ENCODE measurements at regions not wholly inside any gene's neighbourhood (a gene's known extent, or its start where the extent isn't known, plus 50 kb on each side); places are given as distances from the start of the nearest gene placed in this dataset.
A peak's percentile ranks its signal among the peaks of the same experiment; 100 is the strongest.
"Not testable (repeated sequence)": the region's sequence is repeated elsewhere in the genome, so short reads cannot be mapped to it uniquely, and the experiment has no call there.

- H2AFZ ChIP-seq (ENCODE audit: control insufficient read depth, low read length), result no peak overlapping the region
- no peak overlapping the region for H3K9ac ChIP-seq (ENCODE audit: control insufficient read depth, extremely low read depth, insufficient read depth, low read length)
- no peak overlapping the region for H3K4me3 ChIP-seq (ENCODE audit: control insufficient read depth in 2 of 3, extremely low read depth in 1 of 3, insufficient read depth in 2 of 3, low read depth in 1 of 3, low read length in 3 of 3)
- no peaks in the 10 kb centered on the region for H3K27me3 ChIP-seq (ENCODE audit: control insufficient read depth, extremely low read depth, insufficient read depth, low read length)
- dilution Hi-C loops (cut with MboI; ENCODE audit: extremely low pct_ligation_motif_present, low sequenced_read_pairs), result no loop called here
- TF ChIP-seq, protein P1, sequence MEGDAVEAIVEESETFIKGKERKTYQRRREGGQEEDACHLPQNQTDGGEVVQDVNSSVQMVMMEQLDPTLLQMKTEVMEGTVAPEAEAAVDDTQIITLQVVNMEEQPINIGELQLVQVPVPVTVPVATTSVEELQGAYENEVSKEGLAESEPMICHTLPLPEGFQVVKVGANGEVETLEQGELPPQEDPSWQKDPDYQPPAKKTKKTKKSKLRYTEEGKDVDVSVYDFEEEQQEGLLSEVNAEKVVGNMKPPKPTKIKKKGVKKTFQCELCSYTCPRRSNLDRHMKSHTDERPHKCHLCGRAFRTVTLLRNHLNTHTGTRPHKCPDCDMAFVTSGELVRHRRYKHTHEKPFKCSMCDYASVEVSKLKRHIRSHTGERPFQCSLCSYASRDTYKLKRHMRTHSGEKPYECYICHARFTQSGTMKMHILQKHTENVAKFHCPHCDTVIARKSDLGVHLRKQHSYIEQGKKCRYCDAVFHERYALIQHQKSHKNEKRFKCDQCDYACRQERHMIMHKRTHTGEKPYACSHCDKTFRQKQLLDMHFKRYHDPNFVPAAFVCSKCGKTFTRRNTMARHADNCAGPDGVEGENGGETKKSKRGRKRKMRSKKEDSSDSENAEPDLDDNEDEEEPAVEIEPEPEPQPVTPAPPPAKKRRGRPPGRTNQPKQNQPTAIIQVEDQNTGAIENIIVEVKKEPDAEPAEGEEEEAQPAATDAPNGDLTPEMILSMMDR (optimal IDR thresholded peaks at IDR 0.05 in 1 of 3, IDR thresholded peaks at IDR 0.05 in 1 of 3, conservative IDR thresholded peaks at IDR 0.05 in 1 of 3; ENCODE audit: extremely low read depth in 1 of 3, insufficient read depth in 2 of 3, low read length in 3 of 3), result no peak
- no peak for TF ChIP-seq EZH2 (IDR thresholded peaks at IDR 0.05; ENCODE audit: low read length)
- H3K9me1 ChIP-seq (ENCODE audit: control insufficient read depth, extremely low read depth, insufficient read depth, low read length), result no peaks in the 10 kb centered on the region
- H4K20me1 ChIP-seq (ENCODE audit: control insufficient read depth, extremely low read depth, insufficient read depth, low read length), result no peaks in the 10 kb centered on the region
- FAIRE-seq (peak; percentile 57), DNase-seq (ENCODE audit: low read depth, low spot score) (no peak)
- no peaks in the 10 kb centered on the region for H3K9me3 ChIP-seq (ENCODE audit: control insufficient read depth, low read depth, low read length)
- H3K4me1 ChIP-seq (ENCODE audit: control insufficient read depth, extremely low read depth, insufficient read depth, low read length), result peaks cover 20% of the 10 kb centered on the region
- no peak overlapping the region for H3K4me2 ChIP-seq (ENCODE audit: control insufficient read depth, extremely low read depth, insufficient read depth, low read depth, low read length)
- no peaks in the 10 kb centered on the region for H3K36me3 ChIP-seq (ENCODE audit: control insufficient read depth in 2 of 2, extremely low read depth in 1 of 2, insufficient read depth in 2 of 2, low read length in 2 of 2)
- H3K79me2 ChIP-seq (ENCODE audit: control insufficient read depth, insufficient read depth, low read length), result no peaks in the 10 kb centered on the region
- H3K27ac ChIP-seq (ENCODE audit: control insufficient read depth, insufficient read depth, low read length), result no peak overlapping the region
Measured at GRCh38 chr11:7871056-7871455, 60.0 kb downstream of the OR10A6 start.

DNA sequence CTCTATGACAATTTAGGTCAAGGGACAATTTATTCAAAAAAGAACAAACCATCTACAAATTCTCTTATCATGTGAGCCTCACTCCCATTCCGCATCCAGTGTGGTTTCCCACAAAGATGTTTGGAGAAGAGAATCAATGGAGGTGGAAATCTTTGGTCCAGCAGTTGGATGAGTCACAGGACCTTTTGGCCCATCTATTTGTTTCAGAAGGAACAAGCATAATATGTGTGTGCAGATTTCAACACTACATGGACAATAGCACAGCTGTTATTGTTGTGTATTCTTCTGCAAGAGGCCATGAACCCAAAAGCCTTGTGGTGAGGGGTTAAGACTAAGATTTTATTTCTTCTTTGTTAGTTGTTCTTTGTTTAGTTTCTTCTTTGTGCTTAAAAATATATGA lies 61.6 kb downstream of the OR10A6 start:
- dilution Hi-C loops (cut with MboI; ENCODE audit: extremely low pct_ligation_motif_present, low sequenced_read_pairs), result no loop called here
- H4K20me1 ChIP-seq (ENCODE audit: control insufficient read depth, extremely low read depth, insufficient read depth, low read length), result no peaks in the 10 kb centered on the region

GRCh38 chr11:7861292-7861691 lies 64.5 kb upstream of the OR5P2 start:
- H3K4me2 ChIP-seq (ENCODE audit: control insufficient read depth, extremely low read depth, insufficient read depth, low read depth, low read length); H3K27me3 ChIP-seq (ENCODE audit: control insufficient read depth, extremely low read depth, insufficient read depth, low read length); H3K79me2 ChIP-seq (ENCODE audit: control insufficient read depth, insufficient read depth, low read length); H3K9ac ChIP-seq (ENCODE audit: control insufficient read depth, extremely low read depth, insufficient read depth, low read length); FAIRE-seq; H3K9me1 ChIP-seq (ENCODE audit: control insufficient read depth, extremely low read depth, insufficient read depth, low read length); dilution Hi-C loops (cut with MboI; ENCODE audit: extremely low pct_ligation_motif_present, low sequenced_read_pairs); DNase-seq (ENCODE audit: low read depth, low spot score); H2AFZ ChIP-seq (ENCODE audit: control insufficient read depth, low read length); H3K27ac ChIP-seq (ENCODE audit: control insufficient read depth, insufficient read depth, low read length); H4K20me1 ChIP-seq (ENCODE audit: control insufficient read depth, extremely low read depth, insufficient read depth, low read length); H3K4me3 ChIP-seq (ENCODE audit: control insufficient read depth in 2 of 3, extremely low read depth in 1 of 3, insufficient read depth in 2 of 3, low read depth in 1 of 3, low read length in 3 of 3); H3K36me3 ChIP-seq (ENCODE audit: control insufficient read depth in 2 of 2, extremely low read depth in 1 of 2, insufficient read depth in 2 of 2, low read length in 2 of 2); H3K9me3 ChIP-seq (ENCODE audit: control insufficient read depth, low read depth, low read length): not testable (repeated sequence)
- peaks cover 18% of the 10 kb centered on the region for H3K4me1 ChIP-seq (ENCODE audit: control insufficient read depth, extremely low read depth, insufficient read depth, low read length)

More for the DNA sequence above, 61.6 kb downstream of the OR10A6 start:
- Histone ChIP-seq H3K27me3 (ENCODE audit: control insufficient read depth, extremely low read depth, insufficient read depth, low read length) (no peaks in the 10 kb centered on the region), H3K79me2 (ENCODE audit: control insufficient read depth, insufficient read depth, low read length) (no peaks in the 10 kb centered on the region), H3K36me3 (ENCODE audit: control insufficient read depth in 2 of 2, extremely low read depth in 1 of 2, insufficient read depth in 2 of 2, low read length in 2 of 2) (no peaks in the 10 kb centered on the region), H3K27ac (ENCODE audit: control insufficient read depth, insufficient read depth, low read length) (no peak overlapping the region), H3K9me1 (ENCODE audit: control insufficient read depth, extremely low read depth, insufficient read depth, low read length) (no peaks in the 10 kb centered on the region), H3K4me1 (ENCODE audit: control insufficient read depth, extremely low read depth, insufficient read depth, low read length) (peaks cover 20% of the 10 kb centered on the region), H3K4me3 (ENCODE audit: control insufficient read depth in 2 of 3, extremely low read depth in 1 of 3, insufficient read depth in 2 of 3, low read depth in 1 of 3, low read length in 3 of 3) (no peak overlapping the region), H3K4me2 (ENCODE audit: control insufficient read depth, extremely low read depth, insufficient read depth, low read depth, low read length) (no peak overlapping the region), H3K9ac (ENCODE audit: control insufficient read depth, extremely low read depth, insufficient read depth, low read length) (no peak overlapping the region), H3K9me3 (ENCODE audit: control insufficient read depth, low read depth, low read length) (no peaks in the 10 kb centered on the region), H2AFZ (ENCODE audit: control insufficient read depth, low read length) (no peak overlapping the region)
- TF ChIP-seq EZH2 (IDR thresholded peaks at IDR 0.05; ENCODE audit: low read length), result no peak
- TF ChIP-seq, protein P1 (optimal IDR thresholded peaks at IDR 0.05 in 1 of 3, IDR thresholded peaks at IDR 0.05 in 1 of 3, conservative IDR thresholded peaks at IDR 0.05 in 1 of 3; ENCODE audit: extremely low read depth in 1 of 3, insufficient read depth in 2 of 3, low read length in 3 of 3), result no peak
- FAIRE-seq, result no peak
- DNase-seq (ENCODE audit: low read depth, low spot score), result no peak

- DNase-seq (ENCODE audit: low read depth, low spot score); H3K79me2 ChIP-seq (ENCODE audit: control insufficient read depth, insufficient read depth, low read length); FAIRE-seq; H4K20me1 ChIP-seq (ENCODE audit: control insufficient read depth, extremely low read depth, insufficient read depth, low read length); H3K9ac ChIP-seq (ENCODE audit: control insufficient read depth, extremely low read depth, insufficient read depth, low read length); H3K9me3 ChIP-seq (ENCODE audit: control insufficient read depth, low read depth, low read length); H3K27ac ChIP-seq (ENCODE audit: control insufficient read depth, insufficient read depth, low read length); H3K4me3 ChIP-seq (ENCODE audit: control insufficient read depth in 2 of 3, extremely low read depth in 1 of 3, insufficient read depth in 2 of 3, low read depth in 1 of 3, low read length in 3 of 3); dilution Hi-C loops (cut with MboI; ENCODE audit: extremely low pct_ligation_motif_present, low sequenced_read_pairs); H3K9me1 ChIP-seq (ENCODE audit: control insufficient read depth, extremely low read depth, insufficient read depth, low read length); H3K4me2 ChIP-seq (ENCODE audit: control insufficient read depth, extremely low read depth, insufficient read depth, low read depth, low read length); H3K36me3 ChIP-seq (ENCODE audit: control insufficient read depth in 2 of 2, extremely low read depth in 1 of 2, insufficient read depth in 2 of 2, low read length in 2 of 2); H3K27me3 ChIP-seq (ENCODE audit: control insufficient read depth, extremely low read depth, insufficient read depth, low read length); H2AFZ ChIP-seq (ENCODE audit: control insufficient read depth, low read length): not testable (repeated sequence)
- peaks cover 18% of the 10 kb centered on the region for H3K4me1 ChIP-seq (ENCODE audit: control insufficient read depth, extremely low read depth, insufficient read depth, low read length)
Measured at GRCh38 chr11:7860844-7861243, 64.1 kb upstream of the OR5P2 start.

Data from keratinocyte (primary cell).